HG02973 (cell line): ENCODE measurements at regions not wholly inside any gene's neighbourhood (a gene's known extent, or its start where the extent isn't known, plus 50 kb on each side); places are given as distances from the start of the nearest gene placed in this dataset.

ENCODE experiments used
- ATAC-seq: cut with Tn5 transposase; IDR thresholded peaks from one replicate; pipeline ENCODE4 v1.9.1; 2021; ENCODE audit warnings: moderate library complexity; ENCODE audit not compliant: unreplicated experiment

DNA sequence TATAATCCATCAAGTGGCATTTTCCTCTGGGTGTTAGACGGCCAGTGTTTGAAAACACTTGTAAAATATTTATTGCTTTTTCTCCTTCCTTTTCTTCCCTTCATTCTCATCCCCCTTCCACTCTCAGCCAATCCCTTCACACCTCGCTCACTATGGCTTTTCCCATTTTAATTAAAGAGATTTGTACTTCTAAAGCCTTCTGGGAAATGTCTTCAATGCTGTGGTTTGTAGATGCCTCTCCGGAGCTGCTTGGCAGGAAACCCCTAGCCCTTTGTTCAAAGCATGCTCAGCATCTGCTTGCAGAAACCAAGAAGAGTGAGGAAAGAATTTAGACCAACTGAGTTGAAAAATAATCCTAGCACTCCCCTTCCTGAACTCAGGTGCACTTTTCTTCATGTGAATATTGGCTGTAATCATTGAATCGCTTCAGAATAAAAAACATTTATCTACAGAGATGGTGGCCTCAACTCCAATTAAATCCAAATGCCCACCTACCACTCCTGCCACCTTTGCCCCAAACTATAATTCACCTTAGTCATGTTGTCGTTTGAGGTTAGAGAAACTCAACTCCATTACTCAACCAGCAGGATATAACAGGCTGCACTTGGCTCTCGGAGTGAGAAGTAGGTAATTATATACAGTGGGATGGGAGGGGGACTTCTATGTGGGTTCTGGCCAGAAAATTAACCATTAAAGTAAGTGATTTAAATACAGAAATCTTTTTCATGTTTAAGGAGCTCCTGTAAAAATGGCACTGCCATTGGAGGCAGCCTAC, 659.4 kb upstream of the CAMK1G start:
- ATAC-seq: no peak

DNA sequence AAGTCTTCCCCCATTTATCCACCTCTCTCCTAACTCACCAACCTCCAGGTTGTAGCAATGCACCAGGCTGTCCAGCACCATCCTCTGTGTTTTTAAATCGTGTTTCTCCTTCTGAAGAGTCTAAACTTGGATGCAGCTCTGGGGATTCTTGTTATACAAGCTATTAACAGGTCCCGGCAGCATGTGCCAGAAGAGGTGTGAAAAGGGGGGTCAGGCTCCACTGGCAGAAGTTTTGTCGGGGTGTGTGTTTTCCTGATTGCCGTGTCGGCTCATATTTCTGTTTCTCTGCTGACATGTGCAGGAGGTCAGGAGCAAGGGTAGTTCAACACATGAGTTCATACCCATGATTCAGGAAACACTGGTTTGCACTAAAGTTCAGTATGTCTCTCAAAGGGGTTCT, 658.6 kb upstream of the CAMK1G start:
- no peak for ATAC-seq

DNA sequence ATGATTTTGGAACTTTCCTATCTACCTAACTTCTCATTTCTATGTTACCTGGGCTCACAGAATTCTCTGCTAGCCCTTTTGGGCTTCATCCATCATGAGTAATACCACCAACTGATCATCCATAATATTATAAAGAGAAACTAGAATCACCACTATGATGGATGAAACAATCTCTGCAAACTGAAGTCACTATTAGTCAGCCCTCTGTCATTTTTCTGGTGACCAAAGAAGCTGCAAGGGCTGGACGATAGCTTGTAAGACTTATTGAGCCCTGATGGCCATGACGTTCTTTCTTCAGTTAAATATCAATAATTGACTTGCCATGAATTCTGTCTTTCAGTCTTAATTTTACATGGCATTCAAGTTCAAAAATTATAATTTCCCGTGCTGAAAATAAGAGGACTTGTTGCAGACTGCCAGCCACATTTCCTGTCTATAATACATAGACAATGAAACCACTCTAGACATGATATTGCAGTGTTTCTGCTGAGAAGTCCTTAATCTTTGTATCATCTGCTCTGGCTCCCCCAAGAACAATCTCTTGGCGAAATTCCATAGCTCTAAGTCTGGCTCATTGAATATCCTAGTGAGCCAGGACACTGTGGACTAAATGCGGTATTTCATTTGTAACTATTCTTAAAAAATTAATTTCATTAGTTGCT, 655.0 kb upstream of the CAMK1G start:
- ATAC-seq: no peak

DNA sequence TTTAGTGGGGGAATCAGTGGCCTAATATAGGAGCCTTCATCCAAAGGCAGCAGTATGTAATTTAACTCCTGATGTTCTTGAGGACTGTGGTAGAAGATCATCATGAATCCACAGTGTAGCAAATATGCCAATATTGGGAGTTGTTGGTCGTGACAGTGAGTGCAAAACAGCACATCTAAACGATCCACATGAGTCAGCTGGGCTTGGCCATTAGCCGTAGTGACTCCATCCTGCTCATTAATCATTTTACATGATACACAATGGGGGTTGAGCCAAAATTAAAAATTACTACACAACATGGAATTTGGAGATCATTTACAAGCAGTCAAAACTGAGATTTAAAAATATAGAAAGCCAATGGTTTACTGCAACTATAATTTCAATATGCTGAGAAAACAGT, 653.9 kb upstream of the CAMK1G start:
- ATAC-seq: no peak

DNA sequence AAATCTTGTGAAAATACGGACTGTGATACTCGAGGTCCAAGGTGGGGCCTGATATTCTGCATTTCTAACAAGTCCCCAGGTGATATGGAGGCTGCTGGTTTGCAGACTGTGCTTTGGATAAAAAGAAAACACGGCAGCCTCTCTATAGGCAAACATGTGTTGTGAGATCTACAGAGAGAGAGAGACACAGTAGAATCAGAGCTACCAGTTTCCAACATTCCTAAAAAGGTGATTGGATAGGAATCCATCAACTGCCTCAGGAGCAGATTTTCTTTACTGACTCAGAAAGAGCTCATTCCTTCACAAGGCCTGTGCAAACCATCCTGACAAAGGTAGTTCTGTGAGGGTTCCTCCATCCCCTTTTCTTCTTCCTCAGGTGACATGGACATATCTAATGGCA, 651.6 kb upstream of the CAMK1G start:
- ATAC-seq: no peak

DNA sequence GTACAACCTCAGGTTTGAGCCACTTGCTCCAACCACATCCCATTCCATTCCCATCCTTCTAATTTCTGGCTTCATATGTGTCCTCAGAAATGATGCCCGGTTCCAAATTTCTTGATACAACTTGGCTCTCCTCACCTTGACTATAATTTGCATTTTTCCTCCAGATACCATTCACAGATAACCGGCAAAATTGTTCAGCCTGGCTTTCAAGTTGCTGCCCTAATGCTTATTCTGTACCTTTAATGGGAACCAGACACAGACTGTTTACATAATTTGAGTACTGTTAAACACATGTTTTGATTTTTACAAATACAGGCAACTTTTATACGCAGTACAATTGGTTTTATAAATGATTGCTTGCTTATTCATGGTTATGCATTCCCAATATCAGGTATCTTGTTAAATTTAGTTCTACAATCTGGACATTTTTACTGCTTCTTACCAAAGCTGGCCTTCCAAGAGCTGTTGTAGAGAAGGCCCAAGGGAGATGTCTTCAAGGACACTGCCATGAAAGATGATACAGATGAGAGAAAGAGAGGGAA, 649.5 kb upstream of the CAMK1G start:
- ATAC-seq: no peak

DNA sequence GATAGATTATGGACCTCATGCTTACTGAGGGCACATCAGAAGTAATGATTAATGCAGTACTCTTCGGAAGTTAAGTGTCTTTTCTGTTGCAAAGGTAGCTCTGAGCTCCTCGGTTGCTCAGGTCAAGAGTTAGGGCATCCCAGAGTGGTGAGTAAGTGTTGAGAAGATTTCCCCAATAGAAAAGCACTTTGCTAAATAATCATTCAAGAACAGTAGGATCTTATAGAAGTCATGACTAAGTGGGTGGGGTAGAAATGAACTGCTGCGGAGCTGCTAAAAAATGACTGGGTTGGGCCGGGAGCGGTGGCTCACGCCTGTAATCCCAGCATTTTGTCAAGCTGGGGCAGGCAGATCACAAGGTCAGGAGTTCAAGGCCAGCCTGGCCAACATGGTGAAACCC, 648.6 kb upstream of the CAMK1G start:
- ATAC-seq: no peak

DNA sequence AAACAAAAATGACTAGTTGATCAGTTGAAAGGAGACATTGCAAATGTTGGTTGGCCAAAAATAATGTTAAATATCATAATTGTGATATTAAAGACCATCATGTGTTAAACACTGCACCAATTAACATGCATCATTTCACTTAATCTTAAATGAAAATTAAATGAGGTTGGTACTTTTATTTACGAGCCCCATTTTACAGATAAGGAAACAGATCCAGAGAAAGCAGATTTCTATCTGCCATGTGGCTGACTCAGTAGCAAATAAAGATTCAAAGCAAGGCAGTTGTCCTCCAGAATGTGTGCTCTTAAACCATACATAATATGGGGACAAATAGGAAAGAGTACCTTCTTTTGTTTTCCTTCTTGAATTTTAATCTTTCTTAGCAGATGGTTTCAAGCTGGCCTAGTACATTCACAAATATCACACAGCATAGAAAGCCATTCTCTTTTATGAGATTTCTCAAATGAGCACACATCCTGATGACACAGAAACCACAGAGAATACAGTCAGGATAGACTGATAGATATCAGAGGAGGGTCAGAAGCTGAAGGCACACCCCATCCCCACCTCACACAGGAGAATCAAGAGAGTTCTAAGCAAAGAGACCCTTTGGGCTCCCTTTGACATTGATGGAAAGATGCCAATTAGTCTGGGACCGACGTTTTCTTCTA, 647.9 kb upstream of the CAMK1G start:
- ATAC-seq: no peak

DNA sequence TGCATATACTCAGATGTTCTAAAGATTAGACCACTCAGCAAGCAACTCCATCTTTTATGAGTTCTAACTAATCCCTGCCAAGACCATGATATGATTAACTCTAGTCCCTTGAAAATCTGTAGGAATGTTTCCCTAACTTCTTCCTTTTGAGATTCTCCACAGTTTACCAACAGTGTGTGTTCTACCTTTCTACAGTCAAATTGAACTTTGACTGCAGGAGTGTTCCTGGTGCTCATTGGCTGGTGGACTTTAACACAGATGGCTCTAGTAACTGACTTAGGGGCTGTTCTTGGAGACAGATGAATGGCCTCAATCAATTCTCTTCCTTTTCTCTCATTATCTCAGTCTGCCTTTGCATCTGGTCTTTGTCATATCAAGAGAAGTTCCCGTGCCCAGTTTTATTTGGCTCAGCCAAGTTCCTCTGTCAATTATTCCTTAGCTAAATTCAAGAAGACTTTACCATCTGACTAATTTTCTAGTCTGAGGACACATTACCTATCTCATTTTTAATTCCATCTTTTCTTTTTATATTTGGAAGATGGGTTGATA, 643.9 kb upstream of the CAMK1G start:
- ATAC-seq: no peak

DNA sequence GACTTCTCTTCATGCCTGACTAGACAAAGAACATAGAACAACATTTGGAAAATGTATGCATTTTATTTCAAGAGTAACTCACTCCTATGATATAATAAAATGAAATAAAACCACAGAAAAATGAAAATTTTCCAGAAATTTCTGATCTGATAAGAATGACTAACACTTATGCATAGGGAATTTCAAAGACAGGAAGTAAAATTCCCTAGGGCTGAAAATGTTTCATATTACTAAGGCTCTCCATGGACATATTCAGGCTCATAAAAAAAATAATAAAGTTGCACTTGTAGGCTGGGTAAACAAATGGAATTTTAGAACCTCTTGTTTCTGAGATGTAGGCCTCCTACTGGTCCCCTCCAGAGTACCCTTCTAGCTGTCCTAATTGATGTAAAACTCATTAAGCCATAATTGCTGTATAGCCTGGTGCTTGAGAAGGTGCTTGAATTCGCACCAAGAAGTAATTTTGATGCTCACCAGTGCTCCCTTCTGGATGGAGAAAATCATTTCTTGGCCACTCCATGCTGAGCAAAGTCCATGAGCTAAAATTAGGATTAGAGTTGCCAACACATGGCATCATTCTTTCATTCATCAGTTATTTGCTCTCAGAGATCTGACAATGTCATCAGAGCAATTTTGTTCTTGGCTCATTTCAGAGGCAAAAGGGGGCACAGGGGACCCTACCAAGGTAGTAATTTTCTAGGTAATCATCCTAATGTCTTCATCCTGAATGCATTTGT, 641.0 kb upstream of the CAMK1G start:
- ATAC-seq: no peak

DNA sequence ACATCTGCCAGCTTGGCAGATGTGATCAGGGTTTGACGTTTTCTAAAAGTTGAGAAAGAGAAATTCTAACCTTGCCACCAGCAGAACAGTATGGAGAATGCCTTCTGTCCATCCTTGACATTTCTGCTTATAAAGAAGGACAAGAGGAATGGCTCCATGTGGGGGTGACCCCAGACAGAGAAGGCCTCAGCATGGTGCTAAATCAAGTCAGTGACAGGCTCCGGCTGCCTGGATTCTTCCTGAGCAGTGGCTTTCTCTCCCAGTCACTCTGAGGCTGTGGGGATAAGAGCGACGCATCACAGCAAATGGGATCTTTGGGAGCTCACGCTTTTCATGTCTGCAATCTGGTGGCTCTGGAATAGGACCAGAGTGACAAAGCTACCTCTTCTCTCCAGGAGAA, 640.2 kb upstream of the CAMK1G start:
- ATAC-seq: no peak

DNA sequence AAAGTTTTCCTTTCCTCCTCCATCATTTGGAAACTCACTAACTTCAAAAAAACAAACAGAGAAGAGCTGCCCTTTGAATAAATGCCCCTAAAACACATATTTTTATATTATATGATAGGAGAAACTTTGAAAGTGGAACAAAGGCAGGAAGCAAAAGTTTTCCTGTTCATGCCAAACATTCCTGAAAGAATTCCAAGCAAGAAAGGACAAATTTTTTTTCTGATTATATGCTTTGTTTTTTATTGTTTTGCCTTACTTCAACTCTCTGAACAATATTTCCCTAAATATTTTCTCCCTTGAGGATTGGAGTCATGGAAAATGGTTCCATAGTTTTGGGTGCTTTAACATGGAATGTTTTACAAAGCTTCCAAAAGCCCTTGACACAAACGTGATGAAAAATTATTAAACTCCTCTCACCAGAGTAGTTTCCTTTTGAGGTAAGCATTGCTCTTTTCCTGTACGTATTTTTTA, 638.5 kb upstream of the CAMK1G start:
- no peak for ATAC-seq

DNA sequence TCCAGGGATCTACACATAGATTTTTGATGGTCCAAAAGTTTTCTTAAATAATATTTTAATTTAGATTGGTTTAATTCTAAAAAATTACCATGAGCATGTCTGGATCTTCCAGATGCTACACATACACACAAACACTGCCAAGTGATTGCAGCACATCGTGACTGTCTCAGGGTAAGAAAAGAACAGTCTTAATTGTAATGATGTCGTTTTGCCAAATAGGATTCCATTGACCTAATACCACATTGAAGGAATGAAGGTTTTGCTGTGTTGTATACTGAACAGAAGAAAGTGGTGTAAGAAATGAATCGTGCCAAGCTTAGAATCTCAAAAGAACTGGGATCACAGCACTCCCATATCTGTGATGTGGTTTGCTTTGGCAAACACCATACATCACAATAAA, 633.3 kb upstream of the CAMK1G start:
- ATAC-seq: no peak

DNA sequence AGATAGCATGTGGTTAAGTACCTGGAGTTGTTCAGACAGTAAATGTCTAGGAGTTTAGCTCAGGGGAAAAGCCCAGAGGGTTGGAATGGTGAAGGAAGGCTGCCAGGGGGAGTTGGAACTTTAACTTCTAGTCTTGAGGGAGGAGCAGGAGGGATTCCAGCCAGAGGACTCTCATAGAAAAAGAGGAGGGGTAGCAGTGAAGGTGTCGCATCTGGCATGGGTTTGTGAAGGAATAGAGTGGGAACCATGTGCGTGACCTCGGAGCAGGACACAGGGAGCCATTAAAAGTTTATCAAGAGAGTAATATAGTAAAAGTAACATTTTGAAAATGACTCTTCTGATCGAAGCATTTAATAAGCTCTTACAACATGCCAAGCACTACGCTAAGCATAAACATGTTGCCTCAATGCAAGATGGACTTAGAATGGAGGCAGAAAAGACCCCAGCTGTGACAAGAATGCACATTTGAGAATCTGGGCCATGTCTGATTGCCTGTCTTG, 632.4 kb upstream of the CAMK1G start:
- ATAC-seq: no peak

DNA sequence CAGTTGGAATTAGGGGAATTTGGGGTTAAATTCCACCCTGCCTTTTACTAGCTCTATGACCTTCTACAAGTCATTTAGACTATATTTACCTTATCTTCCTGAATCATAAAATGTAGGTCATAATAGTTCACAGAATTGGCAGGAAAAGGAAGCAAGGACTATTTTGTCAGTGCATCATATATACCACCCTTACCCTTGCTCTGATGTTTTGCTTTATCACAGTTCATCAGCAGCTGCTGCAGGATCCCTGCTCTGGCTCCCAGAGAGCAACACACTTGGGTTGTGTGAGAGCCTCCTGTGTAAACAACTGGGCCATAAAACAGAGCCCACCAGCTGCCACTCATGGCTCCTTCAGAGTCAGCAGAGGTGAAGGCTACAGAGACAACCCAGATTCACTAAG, 631.6 kb upstream of the CAMK1G start:
- no peak for ATAC-seq

DNA sequence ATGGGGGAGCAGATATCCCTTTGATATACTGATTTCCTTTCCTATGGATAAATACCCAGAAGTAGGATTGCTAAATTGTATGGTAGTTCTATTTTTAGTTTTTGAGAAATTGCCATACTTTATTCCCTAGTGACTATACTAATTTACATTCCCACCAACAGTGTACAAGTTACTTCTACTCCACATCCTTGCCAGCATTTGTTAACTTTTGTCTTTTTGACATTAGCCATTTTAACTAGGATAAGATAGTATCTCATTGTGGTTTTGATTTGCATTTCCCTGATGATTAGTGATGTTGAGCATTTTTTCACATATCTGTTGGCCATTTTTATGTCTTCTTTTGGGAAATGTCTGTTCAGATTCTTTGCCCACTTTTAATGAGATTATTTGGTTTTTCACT, 620.6 kb upstream of the CAMK1G start:
- no peak for ATAC-seq

DNA sequence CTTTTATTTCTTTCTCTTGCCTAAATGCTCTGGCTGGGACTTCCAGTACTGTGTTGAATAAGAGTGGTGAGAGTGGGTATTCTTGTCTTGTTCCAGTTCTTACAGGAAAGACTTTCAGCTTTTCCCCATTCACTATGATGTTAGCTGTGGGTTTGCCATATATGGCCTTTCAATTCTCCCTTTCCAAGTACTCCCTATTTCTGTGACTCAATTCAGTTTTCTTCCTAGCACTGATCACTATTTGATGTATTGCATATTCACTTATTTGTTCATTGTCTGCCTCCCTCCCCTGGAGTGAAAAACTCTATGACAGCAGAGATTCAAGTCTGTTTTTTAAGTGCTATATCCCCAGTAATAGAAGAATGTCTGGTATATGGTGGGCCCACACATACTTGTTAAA, 618.2 kb upstream of the CAMK1G start:
- no peak for ATAC-seq

DNA sequence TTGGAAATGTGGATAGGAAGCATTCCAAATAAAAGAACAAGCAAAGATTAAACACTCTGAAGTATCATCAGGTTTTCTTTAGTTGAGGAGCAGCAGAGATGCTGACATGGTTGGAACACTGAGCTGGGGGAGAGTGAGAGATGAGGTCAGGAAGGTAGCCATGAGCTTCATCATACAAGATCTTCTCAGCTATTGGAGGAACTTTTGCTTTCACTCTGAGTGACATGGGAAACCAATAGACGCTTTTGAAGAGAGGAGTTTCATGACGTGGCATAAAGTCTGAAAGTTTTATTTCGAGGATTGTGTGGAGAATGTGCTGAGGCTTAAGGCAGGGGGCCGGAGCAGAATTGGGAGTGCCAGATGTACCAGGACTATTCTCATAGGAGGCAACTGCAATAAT, 616.2 kb upstream of the CAMK1G start:
- no peak for ATAC-seq

DNA sequence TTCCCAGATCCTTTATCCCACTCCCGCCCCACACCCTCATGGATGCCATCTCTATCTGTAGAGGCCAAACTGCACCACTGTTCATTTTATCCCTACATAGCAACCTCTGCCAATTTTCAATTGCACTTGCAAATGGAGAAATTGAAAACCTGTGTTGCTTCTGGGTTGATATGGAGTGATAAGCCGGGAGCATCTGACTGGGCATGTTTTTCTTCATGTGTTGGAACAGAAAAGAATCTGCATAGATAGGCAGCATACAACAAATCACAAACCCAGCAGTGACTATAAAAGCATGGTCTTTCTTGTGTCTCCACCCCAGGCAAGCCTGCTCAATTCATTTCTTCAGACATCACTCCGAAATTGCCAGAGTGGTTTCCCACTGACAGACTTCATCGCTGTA, 608.8 kb upstream of the CAMK1G start:
- no peak for ATAC-seq

DNA sequence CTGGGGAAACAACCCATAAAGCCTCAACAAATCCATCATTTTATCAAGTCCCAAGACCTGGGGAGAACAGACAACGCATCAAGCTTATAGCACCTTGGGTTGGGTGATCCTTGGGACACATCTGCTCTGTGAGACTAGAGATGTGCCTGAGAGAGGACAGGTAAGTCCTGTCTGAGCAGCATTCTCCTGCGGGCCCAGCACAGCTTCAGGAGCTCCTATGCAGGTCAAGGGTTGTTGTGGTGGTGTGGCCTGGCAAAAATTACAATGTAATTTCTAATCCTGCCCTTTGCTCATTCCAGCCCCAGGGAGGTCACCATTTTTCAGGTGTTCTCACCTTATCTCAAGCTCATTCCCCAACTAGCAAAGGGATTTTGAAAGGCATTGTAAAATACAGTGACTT, 608.1 kb upstream of the CAMK1G start:
- ATAC-seq: no peak

DNA sequence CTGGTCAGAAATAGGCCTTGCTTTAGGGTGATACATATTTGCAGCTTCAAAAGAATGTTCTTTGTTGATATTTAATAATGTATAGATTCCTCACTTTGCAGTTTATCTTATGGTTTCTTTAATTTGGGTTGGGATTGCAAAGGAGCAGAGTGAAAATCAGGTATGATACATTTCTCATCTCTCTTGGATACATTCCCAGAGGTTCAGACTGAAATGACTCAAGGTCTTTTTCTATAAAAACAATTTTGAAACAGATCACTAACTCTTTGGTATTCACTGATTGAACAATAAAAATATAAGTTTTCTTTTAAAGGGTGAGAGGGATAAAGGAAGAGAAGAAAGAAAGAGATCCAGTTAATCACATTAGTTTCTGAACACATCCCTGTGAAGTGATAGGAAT, 606.5 kb upstream of the CAMK1G start:
- ATAC-seq: no peak
